Endodermal cell (in vitro differentiated cells): ENCODE measurements at regions not wholly inside any gene's neighbourhood (a gene's known extent, or its start where the extent isn't known, plus 50 kb on each side); places are given as distances from the start of the nearest gene placed in this dataset.

Source experiments
- DNase-seq: peaks from one replicate; pipeline ENCODE4 v3.0.0-alpha.2; 2017
- H3K27ac ChIP-seq: 2 replicates; pipeline ENCODE4 v1.5.1; 2013; ENCODE audit warnings: mild to moderate bottlenecking, low read depth, low read length, moderate library complexity
- H3K27me3 ChIP-seq: 2 replicates; pipeline ENCODE4 v1.6.1; 2013; ENCODE audit warnings: mild to moderate bottlenecking, low read length, moderate library complexity; ENCODE audit not compliant: insufficient read depth, control insufficient read depth, poor library complexity, severe bottlenecking
- H3K36me3 ChIP-seq: 2 replicates; pipeline ENCODE4 v1.7.0; 2013; ENCODE audit warnings: mild to moderate bottlenecking, low read length, moderate library complexity; ENCODE audit not compliant: control insufficient read depth, insufficient read depth
- H3K4me1 ChIP-seq: one replicate; pipeline ENCODE4 v1.7.0; 2013; ENCODE audit warnings: low read length; ENCODE audit not compliant: control insufficient read depth, insufficient read depth
- H3K4me3 ChIP-seq: 2 replicates; pipeline ENCODE4 v1.5.1; 2013; ENCODE audit warnings: mild to moderate bottlenecking, low read length, moderate library complexity
- H3K9ac ChIP-seq: 2 replicates; pipeline ENCODE4 v1.6.1; 2013; ENCODE audit warnings: mild to moderate bottlenecking, low read length, moderate library complexity; ENCODE audit not compliant: poor library complexity, severe bottlenecking; ENCODE audit errors: extremely low read depth
- H3K9me3 ChIP-seq: 2 replicates; pipeline ENCODE4 v1.6.1; 2013; ENCODE audit warnings: mild to moderate bottlenecking, low read length, moderate library complexity; ENCODE audit not compliant: control insufficient read depth
- H3K27ac Mint-ChIP-seq: 2 replicates; pipeline ENCODE4 v1.8.0; 2020; ENCODE audit warnings: mixed read lengths
- H3K27me3 Mint-ChIP-seq: 2 replicates; pipeline ENCODE4 v1.8.0; 2021; ENCODE audit warnings: mild to moderate bottlenecking, mixed read lengths; ENCODE audit not compliant: insufficient read depth
- H3K36me3 Mint-ChIP-seq: 2 replicates; pipeline ENCODE4 v1.8.0; 2020; ENCODE audit warnings: low read depth, mixed read lengths
- H3K4me1 Mint-ChIP-seq: 2 replicates; pipeline ENCODE4 v1.8.0; 2020; ENCODE audit warnings: mixed read lengths
- H3K4me3 Mint-ChIP-seq: 2 replicates; pipeline ENCODE4 v1.8.0; 2020; ENCODE audit warnings: mild to moderate bottlenecking, moderate library complexity, mixed read lengths
- H3K9me3 Mint-ChIP-seq: 2 replicates; pipeline ENCODE4 v1.8.0; 2020; ENCODE audit warnings: mild to moderate bottlenecking, mixed read lengths
- CTCF ChIP-seq: fragments of 200-600 bp; sonication (generic); conservative IDR thresholded peaks from 2 replicates; pipeline ENCODE4 v1.5.0; 2021; ENCODE audit warnings: antibody characterized with exemption, mild to moderate bottlenecking
- WGBS, 2 experiments: methylation state at CpG; one replicate each; pipeline versions ENCODE4 v1.1.5 to v1.1.7; 2013; ENCODE audit warnings: missing lambda C conversion rate in 2 of 2, mixed read lengths in 1 of 2; ENCODE audit not compliant: insufficient coverage in 1 of 2, insufficient read length in 1 of 2; 5-methylcytosine and 5-hydroxymethylcytosine counted together

- no peak for TF ChIP-seq CTCF
- Histone ChIP-seq H3K27ac (no peak overlapping the region), H3K9me3 (no peaks in the 10 kb centered on the region), H3K9ac (no peak overlapping the region), H3K4me1 (peaks cover 19% of the 10 kb centered on the region), H3K36me3 (no peaks in the 10 kb centered on the region), H3K4me3 (no peak overlapping the region), H3K27me3 (no peaks in the 10 kb centered on the region)
- no peaks in the 10 kb centered on the region for H3K9me3 Mint-ChIP-seq
- WGBS, 2 experiments, result 100% methylated on average over 3 of the region's 3 CpGs; no CpG with 5 or more reads in 1 of the 2 experiments
- H3K27ac Mint-ChIP-seq, result no peak overlapping the region
- H3K27me3 Mint-ChIP-seq, result no peaks in the 10 kb centered on the region
- H3K36me3 Mint-ChIP-seq, result no peaks in the 10 kb centered on the region
- DNase-seq, result no peak
- H3K4me3 Mint-ChIP-seq, result no peak overlapping the region
- peaks cover 27% of the 10 kb centered on the region for H3K4me1 Mint-ChIP-seq
These were observed 461.2 kb downstream of the CDH2 start for GRCh38 chr18:27715751-27716150.

- Mint-ChIP-seq H3K4me3 (no peak overlapping the region), H3K27me3 (no peaks in the 10 kb centered on the region), H3K27ac (no peak overlapping the region), H3K9me3 (peaks cover 3% of the 10 kb centered on the region), H3K4me1 (peaks cover 27% of the 10 kb centered on the region), H3K36me3 (no peaks in the 10 kb centered on the region)
- Histone ChIP-seq H3K27ac (peak overlapping the region; percentile 93), H3K36me3 (no peaks in the 10 kb centered on the region), H3K4me3 (no peak overlapping the region), H3K27me3 (no peaks in the 10 kb centered on the region), H3K9me3 (peaks cover 8% of the 10 kb centered on the region), H3K4me1 (peaks cover 19% of the 10 kb centered on the region), H3K9ac (no peak overlapping the region)
- WGBS, 2 experiments, result 67 to 89% methylated on average over 3 of the region's 3 CpGs
- no peak for DNase-seq
- TF ChIP-seq CTCF, result no peak
These were observed 463.2 kb downstream of the CDH2 start for GRCh38 chr18:27713738-27714095.

- H3K4me3 Mint-ChIP-seq, result peak overlapping the region; percentile 22
- no peak for DNase-seq
- Histone ChIP-seq H3K27ac (peak overlapping the region; percentile 93), H3K36me3 (no peaks in the 10 kb centered on the region), H3K4me3 (no peak overlapping the region), H3K9me3 (peaks cover 11% of the 10 kb centered on the region), H3K4me1 (peaks cover 19% of the 10 kb centered on the region), H3K27me3 (no peaks in the 10 kb centered on the region), H3K9ac (no peak overlapping the region)
- peaks cover 4% of the 10 kb centered on the region for H3K9me3 Mint-ChIP-seq
- H3K27ac Mint-ChIP-seq, result peak overlapping the region; percentile 25
- no peak for TF ChIP-seq CTCF
- H3K4me1 Mint-ChIP-seq, result peaks cover 27% of the 10 kb centered on the region
- no peaks in the 10 kb centered on the region for H3K27me3 Mint-ChIP-seq
- 8 to 33% methylated on average over 2 of the region's 2 CpGs for WGBS, 2 experiments
- no peaks in the 10 kb centered on the region for H3K36me3 Mint-ChIP-seq
These were observed 463.7 kb downstream of the CDH2 start for GRCh38 chr18:27713037-27713737.
